Esophagus squamous epithelium (tissue), 5 donors: ENCODE measurements at regions not wholly inside any gene's neighbourhood (a gene's known extent, or its start where the extent isn't known, plus 50 kb on each side); places are given as distances from the start of the nearest gene placed in this dataset.

Experiments
- DNase-seq: peaks from one replicate; lab custom pipeline; 2025; lab: John Stamatoyannopoulos, UW
- H3K27ac ChIP-seq, 4 donors: fragments of 200-600 bp; sonication (generic); one replicate each; pipeline ENCODE4 v1.5.1; 2016 to 2019; ENCODE audit warnings: mild to moderate bottlenecking in 1 of 4
- H3K27me3 ChIP-seq, 4 donors: fragments of 200-600 bp; sonication (generic); 1 replicate in 3 of 4; 2 replicates in 1 of 4; pipeline versions ENCODE4 v1.5.1 to v1.6.0; 2017 to 2021; ENCODE audit warnings: antibody characterized with exemption in 1 of 4
- H3K36me3 ChIP-seq, 3 donors: fragments of 200-600 bp; sonication (generic); one replicate each; pipeline ENCODE4 v1.5.1; 2016 to 2019
- H3K4me1 ChIP-seq, 3 donors: fragments of 200-600 bp; sonication (generic); one replicate each; pipeline ENCODE4 v1.5.1; 2017 to 2019
- H3K4me3 ChIP-seq, 4 donors: fragments of 200-600 bp; sonication (generic); 1 replicate in 3 of 4; 2 replicates in 1 of 4; pipeline ENCODE4 v1.5.1; 2016 to 2019; ENCODE audit warnings: mild to moderate bottlenecking in 2 of 4, moderate library complexity in 1 of 4
- H3K9me3 ChIP-seq, 3 donors: fragments of 200-600 bp; sonication (generic); one replicate each; pipeline ENCODE4 v1.5.1; 2016 to 2019
- CTCF ChIP-seq, 6 experiments: fragments of 450-650 bp in 4 of 6; fragments of 200-600 bp in 2 of 6; sonication (generic) in 2 of 6; IDR thresholded peaks; one replicate each; pipeline ENCODE4 v1.5.1; 2016 to 2019; ENCODE audit warnings: antibody characterized with exemption in 6 of 6, mild to moderate bottlenecking in 4 of 6, moderate library complexity in 4 of 6
- POLR2A ChIP-seq, 4 donors: fragments of 450-650 bp; IDR thresholded peaks; one replicate each; pipeline ENCODE4 v1.6.1; 2017; ENCODE audit warnings: antibody characterized with exemption in 4 of 4, mild to moderate bottlenecking in 4 of 4, moderate library complexity in 3 of 4
- WGBS, 2 donors: methylation state at CpG; one replicate each; pipeline ENCODE4 v1.1.5; 2018; 5-methylcytosine and 5-hydroxymethylcytosine counted together
- intact Hi-C: fragments of 100-400 bp; cut with DNase I; formaldehyde crosslinking; loops from one replicate; pipeline ENCODE4 v1.15.0; 2022
- donor health status: DM: yes; HTN: yes; CAD: no.

GRCh38 chr14:96635850-96636249 lies 133.7 kb downstream of the PAPOLA start:
- no peaks in the 10 kb centered on the region for H3K36me3 ChIP-seq
- no peak overlapping the region for H3K4me3 ChIP-seq
- H3K27me3 ChIP-seq, result no peaks in the 10 kb centered on the region
- 73 to 78% methylated on average over 10 to 11 of the region's 11 CpGs for WGBS, 2 donors
- no peak for DNase-seq
- TF ChIP-seq POLR2A (IDR thresholded peaks at IDR 0.05) (no peak), CTCF (IDR thresholded peaks at IDR 0.05) (no peak)
- no peaks in the 10 kb centered on the region for H3K9me3 ChIP-seq
- intact Hi-C loops, result no loop called here
- H3K4me1 ChIP-seq, result no peaks in the 10 kb centered on the region
- H3K27ac ChIP-seq, result no peak overlapping the region

GRCh38 chr14:96637521-96637920 lies 135.3 kb downstream of the PAPOLA start:
- Histone ChIP-seq H3K4me1 (no peaks in the 10 kb centered on the region), H3K27me3 (no peaks in the 10 kb centered on the region), H3K4me3 (no peak overlapping the region), H3K36me3 (no peaks in the 10 kb centered on the region), H3K9me3 (no peaks in the 10 kb centered on the region), H3K27ac (no peak overlapping the region)
- 83 to 88% methylated on average over 5 of the region's 5 CpGs for WGBS, 2 donors
- no peak for DNase-seq
- TF ChIP-seq CTCF (IDR thresholded peaks at IDR 0.05) (no peak), POLR2A (IDR thresholded peaks at IDR 0.05) (no peak)
- intact Hi-C loops, result no loop called here

GRCh38 chr14:96638041-96638855 lies 136.1 kb downstream of the PAPOLA start:
- 79 to 85% methylated on average over 3 to 10 of the region's 12 CpGs for WGBS, 2 donors
- H3K27ac ChIP-seq, result no peak overlapping the region
- H3K27me3 ChIP-seq, result no peaks in the 10 kb centered on the region
- intact Hi-C loops, result no loop called here
- TF ChIP-seq CTCF (IDR thresholded peaks at IDR 0.05) (no peak), POLR2A (IDR thresholded peaks at IDR 0.05) (no peak)
- no peak overlapping the region for H3K4me3 ChIP-seq
- H3K4me1 ChIP-seq, result no peaks in the 10 kb centered on the region
- H3K9me3 ChIP-seq, result no peaks in the 10 kb centered on the region
- H3K36me3 ChIP-seq, result no peaks in the 10 kb centered on the region
- DNase-seq, result no peak

GRCh38 chr14:96639550-96639949 lies 137.4 kb downstream of the PAPOLA start:
- H3K9me3 ChIP-seq, result no peaks in the 10 kb centered on the region
- no peak overlapping the region for H3K4me3 ChIP-seq
- H3K36me3 ChIP-seq, result no peaks in the 10 kb centered on the region
- 82 to 100% methylated on average over 2 to 8 of the region's 8 CpGs for WGBS, 2 donors
- no peak for TF ChIP-seq POLR2A (IDR thresholded peaks at IDR 0.05)
- no peak for TF ChIP-seq CTCF (IDR thresholded peaks at IDR 0.05)
- H3K27me3 ChIP-seq, result no peaks in the 10 kb centered on the region
- H3K27ac ChIP-seq, result no peak overlapping the region
- no peak for DNase-seq
- H3K4me1 ChIP-seq, result no peaks in the 10 kb centered on the region
- intact Hi-C loops, result no loop called here

- Histone ChIP-seq H3K36me3 (no peaks in the 10 kb centered on the region), H3K27ac (no peak overlapping the region), H3K27me3 (peaks cover 0 to 5% (median 0%) of the 10 kb centered on the region in 4 donors), H3K9me3 (peaks cover 0 to 10% (median 0%) of the 10 kb centered on the region in 3 donors), H3K4me1 (no peaks in the 10 kb centered on the region), H3K4me3 (no peak overlapping the region)
- no peak for DNase-seq
- TF ChIP-seq POLR2A (IDR thresholded peaks at IDR 0.05), result no peak
- TF ChIP-seq CTCF (IDR thresholded peaks at IDR 0.05), result no peak
- intact Hi-C loops, result no loop called here
- WGBS, 2 donors, result 80 to 82% methylated on average over 2 to 3 of the region's 5 CpGs
Observed at GRCh38 chr14:96648506-96649326, 146.5 kb downstream of the PAPOLA start.
